ENCODE measurements at regions not wholly inside any gene's neighbourhood (a gene's known extent, or its start where the extent isn't known, plus 50 kb on each side); places are given as distances from the start of the nearest gene placed in this dataset.

DNA sequence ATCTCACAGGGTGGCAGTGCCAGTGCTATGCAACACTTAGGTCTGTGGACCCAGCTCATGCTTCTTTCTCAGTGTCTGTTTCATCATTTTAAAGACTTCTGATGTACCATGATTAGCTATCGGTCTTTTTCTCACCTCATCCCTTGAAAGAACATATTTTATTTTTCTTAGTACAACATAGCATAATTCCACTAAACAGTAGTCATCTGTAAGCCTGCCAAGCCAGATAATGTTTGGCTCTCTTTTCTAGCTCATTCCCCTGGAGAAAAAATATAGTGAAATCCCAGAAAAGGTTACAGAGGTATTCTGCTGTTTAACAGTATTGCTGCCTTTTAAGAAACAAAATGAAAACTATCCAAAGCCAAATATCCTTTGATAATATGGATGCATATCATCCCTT is 177.0 kb upstream of the MMS22L start:
- TF ChIP-seq, protein P1, sequence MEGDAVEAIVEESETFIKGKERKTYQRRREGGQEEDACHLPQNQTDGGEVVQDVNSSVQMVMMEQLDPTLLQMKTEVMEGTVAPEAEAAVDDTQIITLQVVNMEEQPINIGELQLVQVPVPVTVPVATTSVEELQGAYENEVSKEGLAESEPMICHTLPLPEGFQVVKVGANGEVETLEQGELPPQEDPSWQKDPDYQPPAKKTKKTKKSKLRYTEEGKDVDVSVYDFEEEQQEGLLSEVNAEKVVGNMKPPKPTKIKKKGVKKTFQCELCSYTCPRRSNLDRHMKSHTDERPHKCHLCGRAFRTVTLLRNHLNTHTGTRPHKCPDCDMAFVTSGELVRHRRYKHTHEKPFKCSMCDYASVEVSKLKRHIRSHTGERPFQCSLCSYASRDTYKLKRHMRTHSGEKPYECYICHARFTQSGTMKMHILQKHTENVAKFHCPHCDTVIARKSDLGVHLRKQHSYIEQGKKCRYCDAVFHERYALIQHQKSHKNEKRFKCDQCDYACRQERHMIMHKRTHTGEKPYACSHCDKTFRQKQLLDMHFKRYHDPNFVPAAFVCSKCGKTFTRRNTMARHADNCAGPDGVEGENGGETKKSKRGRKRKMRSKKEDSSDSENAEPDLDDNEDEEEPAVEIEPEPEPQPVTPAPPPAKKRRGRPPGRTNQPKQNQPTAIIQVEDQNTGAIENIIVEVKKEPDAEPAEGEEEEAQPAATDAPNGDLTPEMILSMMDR (conservative IDR thresholded peaks at IDR 0.05; ENCODE audit: low read depth, low read length): no peak
- no peaks in the 10 kb centered on the region for H4K20me1 ChIP-seq (ENCODE audit: insufficient read depth)
- no peak overlapping the region for H3K4me3 ChIP-seq (IDR thresholded peaks at IDR 0.05; ENCODE audit: insufficient read depth, low read depth, low read length)
- H3K4me2 ChIP-seq: no peak overlapping the region
- no peak overlapping the region for H2AFZ ChIP-seq (ENCODE audit: low read depth)
- no peaks in the 10 kb centered on the region for H3K36me3 ChIP-seq (ENCODE audit: insufficient read depth)
- H3K27me3 ChIP-seq (ENCODE audit: insufficient read depth, low read depth): no peaks in the 10 kb centered on the region
- H3K4me1 ChIP-seq (ENCODE audit: low read depth, poor library complexity, severe bottlenecking): no peaks in the 10 kb centered on the region
- no peak overlapping the region for H3K27ac ChIP-seq
- H3K79me2 ChIP-seq (ENCODE audit: insufficient read depth, low read depth): no peaks in the 10 kb centered on the region
- H3K9ac ChIP-seq: no peak overlapping the region

GRCh38 chr6:97460394-97461080 is 177.5 kb upstream of the MMS22L start:
- H3K4me3 ChIP-seq (IDR thresholded peaks at IDR 0.05; ENCODE audit: insufficient read depth, low read depth, low read length): no peak overlapping the region
- no peak overlapping the region for H2AFZ ChIP-seq (ENCODE audit: low read depth)
- H4K20me1 ChIP-seq (ENCODE audit: insufficient read depth): no peaks in the 10 kb centered on the region
- no peak overlapping the region for H3K27ac ChIP-seq
- no peak overlapping the region for H3K9ac ChIP-seq
- H3K79me2 ChIP-seq (ENCODE audit: insufficient read depth, low read depth): no peaks in the 10 kb centered on the region
- no peak overlapping the region for H3K4me2 ChIP-seq
- no peaks in the 10 kb centered on the region for H3K4me1 ChIP-seq (ENCODE audit: low read depth, poor library complexity, severe bottlenecking)
- TF ChIP-seq, protein P1 (conservative IDR thresholded peaks at IDR 0.05; ENCODE audit: low read depth, low read length): no peak
- no peaks in the 10 kb centered on the region for H3K27me3 ChIP-seq (ENCODE audit: insufficient read depth, low read depth)
- no peaks in the 10 kb centered on the region for H3K36me3 ChIP-seq (ENCODE audit: insufficient read depth)

DNA sequence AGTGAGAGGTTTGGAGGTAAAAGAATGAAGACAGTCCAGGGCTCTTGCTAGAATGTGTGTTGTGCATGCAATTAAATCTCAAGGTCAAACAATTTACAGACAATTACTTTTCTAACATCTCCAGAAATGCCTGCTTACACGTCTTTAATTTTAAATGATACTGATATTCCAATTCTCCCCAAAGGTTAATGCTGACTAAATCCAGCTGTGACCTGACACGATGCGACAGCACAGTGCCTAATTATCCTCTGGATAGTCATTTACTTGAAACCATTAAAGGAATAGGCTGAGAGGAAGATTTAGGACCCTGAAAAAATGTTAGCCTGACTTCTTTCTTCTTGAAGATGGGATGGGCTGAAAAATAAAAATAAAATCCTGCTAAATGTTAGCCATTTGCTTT is 178.2 kb upstream of the MMS22L start:
- Histone ChIP-seq H3K4me2 (no peak overlapping the region), H3K9ac (no peak overlapping the region), H3K4me3 (IDR thresholded peaks at IDR 0.05; ENCODE audit: insufficient read depth, low read depth, low read length) (no peak overlapping the region), H2AFZ (ENCODE audit: low read depth) (no peak overlapping the region), H3K27ac (no peak overlapping the region), H3K27me3 (ENCODE audit: insufficient read depth, low read depth) (no peaks in the 10 kb centered on the region), H3K79me2 (ENCODE audit: insufficient read depth, low read depth) (no peaks in the 10 kb centered on the region), H4K20me1 (ENCODE audit: insufficient read depth) (no peaks in the 10 kb centered on the region), H3K36me3 (ENCODE audit: insufficient read depth) (no peaks in the 10 kb centered on the region), H3K4me1 (ENCODE audit: low read depth, poor library complexity, severe bottlenecking) (no peaks in the 10 kb centered on the region)
- TF ChIP-seq, protein P1 (conservative IDR thresholded peaks at IDR 0.05; ENCODE audit: low read depth, low read length): no peak

DNA sequence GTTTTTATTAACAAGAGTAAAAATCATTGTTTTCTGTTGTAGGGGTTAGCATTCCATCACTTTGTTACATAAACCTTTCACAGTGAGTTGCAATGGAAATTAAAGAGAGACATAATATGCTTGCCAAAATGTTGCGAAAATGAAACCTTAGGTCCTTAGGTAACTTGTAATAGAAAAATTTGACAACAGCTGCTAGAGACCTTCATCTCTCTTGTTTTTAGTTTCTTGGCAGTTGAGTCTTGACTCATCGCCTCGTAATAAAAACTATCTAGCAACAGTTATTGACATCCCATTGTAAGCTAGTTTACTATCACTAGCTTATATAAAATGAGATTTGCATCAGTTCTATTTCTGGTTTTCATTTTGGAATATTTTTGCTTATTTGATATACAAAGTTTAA is 179.0 kb upstream of the MMS22L start:
- no peaks in the 10 kb centered on the region for H3K4me1 ChIP-seq (ENCODE audit: low read depth, poor library complexity, severe bottlenecking)
- no peaks in the 10 kb centered on the region for H3K79me2 ChIP-seq (ENCODE audit: insufficient read depth, low read depth)
- no peaks in the 10 kb centered on the region for H3K27me3 ChIP-seq (ENCODE audit: insufficient read depth, low read depth)
- no peak overlapping the region for H3K4me2 ChIP-seq
- no peaks in the 10 kb centered on the region for H3K36me3 ChIP-seq (ENCODE audit: insufficient read depth)
- H2AFZ ChIP-seq (ENCODE audit: low read depth): no peak overlapping the region
- H4K20me1 ChIP-seq (ENCODE audit: insufficient read depth): no peaks in the 10 kb centered on the region
- no peak overlapping the region for H3K9ac ChIP-seq
- H3K27ac ChIP-seq: no peak overlapping the region
- TF ChIP-seq, protein P1 (conservative IDR thresholded peaks at IDR 0.05; ENCODE audit: low read depth, low read length): no peak
- H3K4me3 ChIP-seq (IDR thresholded peaks at IDR 0.05; ENCODE audit: insufficient read depth, low read depth, low read length): no peak overlapping the region

Data from KMS-11 (cell line).